IMR-90 (cell line): ENCODE measurements at regions not wholly inside any gene's neighbourhood (a gene's known extent, or its start where the extent isn't known, plus 50 kb on each side); places are given as distances from the start of the nearest gene placed in this dataset.

Experiments
- ATAC-seq: fragments of 200-7000 bp; cut with Tn5 transposase; 2 replicates; pipeline ENCODE4 v1.9.1; 2020; ENCODE audit warnings: low read depth, mild to moderate bottlenecking, moderate library complexity
- BruUV-seq: library from RNA; stranded (reverse); fragments of 400-500 nt; replicated peaks from 2 replicates; lab custom pipeline; 2021; lab: Mats Ljungman, UMichigan
- CTCF ChIA-PET: fragments of 300-600 bp; formaldehyde crosslinking; extraction: SDS; loops from one replicate; lab custom pipeline; 2021; ENCODE audit warnings: antibody characterized with exemption; lab: Yijun Ruan, JAX
- POLR2A ChIA-PET: fragments of 300-600 bp; sonication (Branson Sonifier 250); formaldehyde crosslinking; loops from one replicate; lab custom pipeline; 2022; ENCODE audit warnings: antibody characterized with exemption; ENCODE audit not compliant: unreplicated experiment; lab: Charles Lee
- DNase-seq: peaks from one replicate; pipeline ENCODE4 v3.0.0; 2013
- H2AFZ ChIP-seq: replicated peaks from 2 replicates; pipeline ENCODE3; 2013; ENCODE audit warnings: low read length, mild to moderate bottlenecking; ENCODE audit not compliant: poor library complexity
- H2AK5ac ChIP-seq: 2 replicates; pipeline ENCODE4 v1.6.1; 2013; ENCODE audit warnings: low read depth, low read length, inconsistent platforms
- H2AK9ac ChIP-seq: replicated peaks from 2 replicates; pipeline ENCODE3; 2013; ENCODE audit warnings: mild to moderate bottlenecking, low read depth, low read length, moderate library complexity; ENCODE audit not compliant: poor library complexity
- H2BK120ac ChIP-seq: 2 replicates; pipeline ENCODE4 v1.6.1; 2013; ENCODE audit warnings: low read depth, low read length, inconsistent platforms
- H2BK15ac ChIP-seq: 3 replicates; pipeline ENCODE4 v1.6.1; 2013; ENCODE audit warnings: low read depth, low read length, inconsistent platforms
- H2BK20ac ChIP-seq: 2 replicates; pipeline ENCODE4 v1.6.1; 2013; ENCODE audit warnings: low read depth, mild to moderate bottlenecking, inconsistent platforms, low read length, moderate library complexity
- H2BK5ac ChIP-seq: 2 replicates; pipeline ENCODE4 v1.6.1; 2013; ENCODE audit warnings: mild to moderate bottlenecking, low read depth, low read length, inconsistent platforms; ENCODE audit not compliant: poor library complexity, severe bottlenecking
- H3K14ac ChIP-seq: replicated peaks from 2 replicates; pipeline ENCODE4 v1.6.1; 2013; ENCODE audit warnings: low read depth, low read length, inconsistent platforms
- H3K18ac ChIP-seq: 2 replicates; pipeline ENCODE4 v1.6.1; 2013; ENCODE audit warnings: low read depth, low read length, control low read depth
- H3K23ac ChIP-seq: 2 replicates; pipeline ENCODE4 v1.6.1; 2013; ENCODE audit warnings: low read depth, low read length, inconsistent platforms
- H3K27ac ChIP-seq: 2 replicates; pipeline ENCODE4 v1.5.1; 2013; ENCODE audit warnings: mild to moderate bottlenecking, control low read depth, low read length; ENCODE audit not compliant: insufficient read depth
- H3K27me3 ChIP-seq: 2 replicates; pipeline ENCODE4 v1.6.1; 2013; ENCODE audit warnings: low read length; ENCODE audit not compliant: control insufficient read depth, insufficient read depth
- H3K36me3 ChIP-seq: 2 replicates; pipeline ENCODE4 v1.6.1; 2013; ENCODE audit warnings: low read length, mixed read lengths; ENCODE audit not compliant: control insufficient read depth, insufficient read depth
- H3K4ac ChIP-seq: 2 replicates; pipeline ENCODE4 v1.6.1; 2013; ENCODE audit warnings: low read depth, low read length, inconsistent platforms
- H3K4me1 ChIP-seq: 2 replicates; pipeline ENCODE4 v1.6.1; 2013; ENCODE audit warnings: low read length, mixed read lengths; ENCODE audit not compliant: control insufficient read depth, insufficient read depth
- H3K4me2 ChIP-seq: 2 replicates; pipeline ENCODE4 v1.6.1; 2013; ENCODE audit warnings: low read depth, mild to moderate bottlenecking, control low read depth, low read length, moderate library complexity
- H3K4me3 ChIP-seq: 2 replicates; pipeline ENCODE4 v1.5.1; 2013; ENCODE audit warnings: low read depth, mild to moderate bottlenecking, control low read depth, low read length, moderate library complexity; ENCODE audit not compliant: insufficient read depth
- H3K56ac ChIP-seq: 2 replicates; pipeline ENCODE4 v1.6.1; 2013; ENCODE audit warnings: low read length, inconsistent platforms; ENCODE audit not compliant: insufficient read depth; ENCODE audit errors: extremely low read depth
- H3K79me1 ChIP-seq, 2 experiments: 2 replicates each; pipeline ENCODE4 v1.6.1; 2013; ENCODE audit warnings: low read length in 2 of 2, inconsistent platforms in 1 of 2, low read depth in 1 of 2
- H3K9ac ChIP-seq: 2 replicates; pipeline ENCODE4 v1.6.1; 2013; ENCODE audit warnings: low read depth, low read length, control low read depth
- H3K9me1 ChIP-seq: 2 replicates; pipeline ENCODE4 v1.6.1; 2013; ENCODE audit warnings: low read length, inconsistent platforms; ENCODE audit not compliant: insufficient read depth
- H3K9me3 ChIP-seq: 2 replicates; pipeline ENCODE4 v1.6.1; 2013; ENCODE audit warnings: low read length; ENCODE audit not compliant: control insufficient read depth, insufficient read depth
- H4K20me1 ChIP-seq: 2 replicates; pipeline ENCODE4 v1.6.1; 2013; ENCODE audit warnings: low read length, inconsistent platforms; ENCODE audit not compliant: insufficient read depth
- H4K5ac ChIP-seq: 2 replicates; pipeline ENCODE4 v1.6.1; 2013; ENCODE audit warnings: mild to moderate bottlenecking, low read depth, low read length, control low read depth
- H4K8ac ChIP-seq, 2 experiments: 2 replicates each; pipeline ENCODE4 v1.6.1; 2013; ENCODE audit warnings: low read depth in 2 of 2, low read length in 2 of 2, control low read depth in 1 of 2, inconsistent platforms in 1 of 2
- H4K91ac ChIP-seq: 2 replicates; pipeline ENCODE4 v1.6.1; 2013; ENCODE audit warnings: low read depth, low read length, inconsistent platforms; ENCODE audit not compliant: insufficient read depth
- BHLHE40 ChIP-seq: fragments of 150-350 bp; IDR thresholded peaks from 2 replicates; pipeline ENCODE4 v1.6.1; 2016; ENCODE audit warnings: mild to moderate bottlenecking, low read depth, low read length
- ELK1 ChIP-seq: fragments of 150-350 bp; IDR thresholded peaks from 2 replicates; pipeline ENCODE4 v1.6.1; 2016; ENCODE audit warnings: low read depth, mild to moderate bottlenecking, low read length, moderate library complexity, borderline replicate concordance
- WGBS, 2 experiments: methylation state at CpG; one replicate each; pipeline versions ENCODE4 v1.1.5 to v1.1.7; 2013; ENCODE audit warnings: missing lambda C conversion rate in 2 of 2; ENCODE audit not compliant: insufficient read length in 1 of 2; ENCODE audit errors: extremely low coverage in 2 of 2; 5-methylcytosine and 5-hydroxymethylcytosine counted together
- dilution Hi-C: fragments of 300-500 bp; cut with HindIII; formaldehyde crosslinking; loops from one replicate; pipeline ENCODE4 v1.14.3; 2018; ENCODE audit warnings: low sequenced_read_pairs; ENCODE audit not compliant: unreplicated experiment
- in situ Hi-C: fragments of 300-500 bp; cut with MboI; formaldehyde crosslinking; loops from 3 replicates; pipeline ENCODE4 v1.14.3; 2019; ENCODE audit warnings: low sequenced_read_pairs, inconsistent platforms, mixed read lengths
- intact Hi-C: fragments of 100-400 bp; cut with micrococcal nuclease; formaldehyde crosslinking; loops from 2 replicates; pipeline ENCODE4 v1.10.0; 2022

- no peak overlapping the region for H3K56ac ChIP-seq
- WGBS, 2 experiments = no CpG with 5 or more reads among the region's 1 CpG
- TF ChIP-seq ELK1 (no peak), BHLHE40 (no peak)
- H3K4me3 ChIP-seq = no peak overlapping the region
- H4K8ac ChIP-seq = no peak overlapping the region
- in situ Hi-C loops (no loop called here), dilution Hi-C loops (no loop called here), intact Hi-C loops (no loop called here)
- H3K9ac ChIP-seq = no peak overlapping the region
- H2BK15ac ChIP-seq = no peak overlapping the region
- H2BK5ac ChIP-seq = no peak overlapping the region
- no peaks in the 10 kb centered on the region for H3K36me3 ChIP-seq
- no peak overlapping the region for H4K5ac ChIP-seq
- H3K79me1 ChIP-seq = no peaks in the 10 kb centered on the region
- H2AFZ ChIP-seq = no peak overlapping the region
- no peak overlapping the region for H3K14ac ChIP-seq
- CTCF ChIA-PET = interaction anchor here (1.4 kb wide), 1 partner anchor 232 kb away, joined by 4 read pairs; no protein-coding TSS in a partner anchor
- H2AK5ac ChIP-seq = no peak overlapping the region
- BruUV-seq = no TSS peak
- H3K4ac ChIP-seq = no peak overlapping the region
- H3K4me1 ChIP-seq = peaks cover 6% of the 10 kb centered on the region
- H2BK120ac ChIP-seq = no peak overlapping the region
- no peak overlapping the region for H3K27ac ChIP-seq
- H3K9me3 ChIP-seq = no peaks in the 10 kb centered on the region
- no peak overlapping the region for H3K23ac ChIP-seq
- H3K27me3 ChIP-seq = no peaks in the 10 kb centered on the region
- POLR2A ChIA-PET = no interaction called here
- peaks cover 6% of the 10 kb centered on the region for H3K9me1 ChIP-seq
- DNase-seq = no peak
- no peak overlapping the region for H2BK20ac ChIP-seq
- H3K18ac ChIP-seq = no peak overlapping the region
- no peak overlapping the region for H2AK9ac ChIP-seq
- H4K91ac ChIP-seq = no peak overlapping the region
- H4K20me1 ChIP-seq = no peaks in the 10 kb centered on the region
- no peak for ATAC-seq
- H3K4me2 ChIP-seq = no peak overlapping the region
Observed at GRCh38 chr10:90420637-90421318, 437.1 kb downstream of the HTR7 start.
